HG03280 (cell line): ENCODE measurements at regions not wholly inside any gene's neighbourhood (a gene's known extent, or its start where the extent isn't known, plus 50 kb on each side); places are given as distances from the start of the nearest gene placed in this dataset.
"Not testable (repeated sequence)": the region's sequence is repeated elsewhere in the genome, so short reads cannot be mapped to it uniquely, and the experiment has no call there.

Experiments
- ATAC-seq: cut with Tn5 transposase; IDR thresholded peaks from one replicate; pipeline ENCODE4 v1.9.1; 2021; ENCODE audit warnings: mild to moderate bottlenecking, moderate library complexity; ENCODE audit not compliant: unreplicated experiment

GRCh38 chrX:114095789-114096188, 488.1 kb upstream of the HTR2C start:
- no peak for ATAC-seq

GRCh38 chrX:114087543-114087942, 496.3 kb upstream of the HTR2C start:
- no peak for ATAC-seq

DNA sequence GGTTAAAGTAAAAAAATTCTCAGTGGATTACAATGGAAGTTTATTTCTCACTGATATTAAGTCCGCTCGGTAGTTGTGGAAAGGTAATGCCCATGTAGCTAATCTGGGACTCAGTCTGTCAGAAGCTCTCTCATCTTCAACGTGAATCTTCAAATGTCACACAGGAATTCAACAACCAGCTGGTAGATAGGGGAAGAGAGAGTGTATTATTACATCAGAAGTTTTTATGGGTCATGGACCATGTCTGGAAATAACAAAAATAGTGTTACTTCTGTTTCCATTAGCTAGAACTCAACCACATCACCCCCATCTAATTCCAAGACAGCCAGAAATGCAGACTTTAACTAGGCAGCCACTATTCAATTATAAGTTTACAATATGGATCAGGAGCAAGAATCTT, 506.1 kb upstream of the HTR2C start:
- no peak for ATAC-seq

- no peak for ATAC-seq
These were observed 508.7 kb upstream of the HTR2C start for GRCh38 chrX:114075073-114075673.

GRCh38 chrX:114073926-114074325, 510.0 kb upstream of the HTR2C start:
- no peak for ATAC-seq

GRCh38 chrX:114071412-114071811, 512.5 kb upstream of the HTR2C start:
- ATAC-seq: no peak

- no peak for ATAC-seq
These were observed 518.2 kb upstream of the HTR2C start for GRCh38 chrX:114065577-114066223.

- no peak for ATAC-seq
These were observed 522.7 kb upstream of the HTR2C start for GRCh38 chrX:114061226-114061625.

- ATAC-seq: no peak
These were observed 524.9 kb upstream of the HTR2C start for GRCh38 chrX:114058988-114059418.

GRCh38 chrX:114057422-114057821, 526.5 kb upstream of the HTR2C start:
- ATAC-seq: not testable (repeated sequence)

- no peak for ATAC-seq
These were observed 532.1 kb upstream of the HTR2C start for GRCh38 chrX:114051667-114052315.

DNA sequence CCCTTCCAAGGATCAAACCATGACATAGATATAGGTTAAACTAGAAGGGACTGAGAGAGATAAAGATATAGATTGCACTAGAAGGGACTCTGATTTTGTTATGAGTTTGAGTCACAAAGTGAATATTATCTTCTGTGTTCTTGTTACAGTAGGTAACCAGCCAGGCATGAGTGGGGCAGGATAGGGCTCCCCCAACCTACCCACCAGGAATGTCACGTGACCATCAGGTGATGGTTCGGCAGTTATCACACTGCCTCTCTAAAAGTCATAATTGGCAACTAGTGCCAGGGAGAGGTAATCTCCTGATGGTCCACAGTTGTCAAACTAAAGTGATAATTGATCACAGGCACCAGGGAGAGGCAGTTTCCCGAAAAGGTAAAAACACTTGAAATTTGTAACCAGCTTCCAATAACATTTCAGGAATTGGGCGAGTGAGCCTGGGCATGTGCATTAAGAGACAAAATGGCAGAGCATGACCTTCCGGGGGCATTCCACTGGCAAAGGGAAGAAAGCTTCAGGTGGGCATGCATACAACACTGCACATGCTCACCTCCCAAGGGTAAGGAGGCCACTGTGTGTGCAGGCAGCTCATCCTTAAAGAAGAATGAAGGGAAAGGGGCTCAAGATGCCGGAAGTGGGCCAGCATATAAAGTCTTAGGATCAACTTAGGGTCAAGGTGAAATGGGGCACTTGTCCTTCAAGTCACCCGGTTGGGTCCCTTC, 533.6 kb upstream of the HTR2C start:
- no peak for ATAC-seq

DNA sequence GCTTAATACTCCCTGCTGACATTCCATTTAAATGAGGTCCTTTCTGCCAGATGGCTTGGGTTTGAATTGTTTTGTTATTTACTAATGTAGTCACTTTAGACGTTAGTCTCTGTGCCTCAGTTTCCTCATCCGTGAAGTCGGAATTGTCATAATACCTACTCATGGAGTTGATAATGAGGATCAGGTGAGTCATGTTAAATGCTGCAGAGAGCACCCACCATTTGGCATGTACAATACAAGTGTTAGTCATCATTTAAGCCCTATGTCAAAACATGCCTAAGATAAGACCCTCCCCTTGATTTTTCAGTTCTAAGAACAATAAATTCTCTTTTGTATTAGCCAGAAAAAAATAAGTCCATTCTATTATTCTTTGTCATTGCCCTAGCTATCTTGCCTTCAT, 534.8 kb upstream of the HTR2C start:
- ATAC-seq: no peak

DNA sequence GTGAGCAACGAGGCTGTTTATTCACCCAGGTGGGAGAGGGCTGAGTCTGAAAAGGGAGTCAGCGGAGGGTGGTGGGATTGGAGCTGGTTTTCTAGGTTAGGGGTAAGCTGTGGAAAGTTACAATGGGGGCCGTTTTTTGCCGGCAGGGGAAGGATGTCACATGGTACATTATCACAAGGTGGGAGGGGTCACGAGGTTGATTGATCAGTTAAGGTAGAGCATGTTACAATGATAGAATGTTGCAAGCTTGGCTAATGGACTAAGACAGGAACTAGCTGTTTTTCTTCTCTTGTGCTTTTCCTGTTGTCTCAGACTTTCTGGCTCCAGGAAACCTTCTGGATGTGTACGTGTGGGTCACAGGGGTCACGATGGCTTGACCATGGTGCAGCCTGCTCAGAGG, 536.3 kb upstream of the HTR2C start:
- ATAC-seq: no peak

- no peak for ATAC-seq
These were observed 537.1 kb upstream of the HTR2C start for GRCh38 chrX:114046695-114047279.

- ATAC-seq: not testable (repeated sequence)
These were observed 542.4 kb upstream of the HTR2C start for GRCh38 chrX:114041470-114041869.

GRCh38 chrX:114040661-114041269, 543.1 kb upstream of the HTR2C start:
- ATAC-seq: not testable (repeated sequence)

DNA sequence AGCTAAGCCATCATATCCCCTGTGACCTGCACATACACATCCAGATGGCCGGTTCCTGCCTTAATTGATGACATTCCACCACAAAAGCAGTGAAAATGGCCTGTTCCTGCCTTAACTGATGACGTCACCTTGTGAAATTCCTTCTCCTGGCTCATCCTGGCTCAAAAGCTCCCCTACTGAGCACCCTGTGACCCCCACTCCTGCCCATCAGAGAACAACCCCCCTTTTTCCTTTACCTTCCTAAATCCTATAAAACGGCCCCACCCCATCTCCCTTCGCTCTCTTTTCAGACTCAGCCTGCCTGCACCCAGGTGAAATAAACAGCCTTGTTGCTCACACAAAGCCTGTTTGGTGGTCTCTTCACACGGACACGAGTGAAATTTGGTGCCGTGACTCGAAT, 543.8 kb upstream of the HTR2C start:
- not testable (repeated sequence) for ATAC-seq

DNA sequence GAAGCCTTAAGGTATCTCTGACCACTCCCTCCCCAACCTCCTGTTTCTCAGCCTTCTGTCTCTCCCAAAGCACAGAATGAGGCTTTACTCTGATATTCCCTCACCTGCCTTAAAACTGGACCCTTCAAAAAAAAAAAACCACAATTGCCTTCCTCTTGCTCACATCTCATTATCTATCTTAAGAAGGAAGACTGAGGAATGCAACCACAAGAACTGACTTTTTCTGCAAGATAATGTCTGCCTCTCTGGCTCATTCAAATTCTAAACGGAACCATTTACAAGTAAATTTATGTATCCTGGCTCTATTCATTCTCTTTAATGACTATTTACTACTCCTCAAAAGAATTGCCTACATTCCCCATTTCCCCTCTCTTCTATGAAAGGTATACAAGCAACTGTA, 545.5 kb upstream of the HTR2C start:
- no peak for ATAC-seq

GRCh38 chrX:114037515-114037914, 546.4 kb upstream of the HTR2C start:
- ATAC-seq: no peak
